GM12875 (cell line): ENCODE measurements at regions not wholly inside any gene's neighbourhood (a gene's known extent, or its start where the extent isn't known, plus 50 kb on each side); places are given as distances from the start of the nearest gene placed in this dataset.
"Not testable (repeated sequence)": the region's sequence is repeated elsewhere in the genome, so short reads cannot be mapped to it uniquely, and the experiment has no call there.

Experiments used
- H3K4me3 ChIP-seq: one replicate; pipeline ENCODE4 v1.5.1; 2011; ENCODE audit warnings: low read depth, low read length, control low read depth
- TF ChIP-seq, protein P1 (sequence below): IDR thresholded peaks from 2 replicates; pipeline ENCODE4 v1.5.1; 2011; ENCODE audit warnings: low read depth, mild to moderate bottlenecking, control low read depth, inconsistent platforms, low read length, moderate library complexity, borderline replicate concordance; ENCODE audit not compliant: insufficient read depth

DNA sequence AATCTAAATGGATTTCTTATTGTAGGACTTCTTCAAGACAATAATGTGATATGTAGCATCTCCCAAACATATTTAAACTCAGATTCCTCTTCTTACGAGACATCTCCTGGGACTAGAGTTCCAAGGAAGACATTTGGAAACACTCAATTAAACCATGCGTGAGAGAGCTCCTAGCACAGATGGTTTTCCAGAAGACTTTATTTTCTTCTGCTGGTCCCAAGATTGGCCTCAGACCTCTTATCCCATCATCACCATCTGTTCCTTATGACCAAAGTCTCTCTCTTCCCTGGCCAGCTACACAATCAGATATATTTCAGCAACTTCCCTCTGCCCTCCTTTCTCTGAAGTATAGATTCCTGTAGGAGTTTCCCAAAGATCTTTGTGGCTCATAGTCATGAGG lies 93.2 kb upstream of the JARID2 start:
- H3K4me3 ChIP-seq = no peak overlapping the region
- TF ChIP-seq, protein P1, sequence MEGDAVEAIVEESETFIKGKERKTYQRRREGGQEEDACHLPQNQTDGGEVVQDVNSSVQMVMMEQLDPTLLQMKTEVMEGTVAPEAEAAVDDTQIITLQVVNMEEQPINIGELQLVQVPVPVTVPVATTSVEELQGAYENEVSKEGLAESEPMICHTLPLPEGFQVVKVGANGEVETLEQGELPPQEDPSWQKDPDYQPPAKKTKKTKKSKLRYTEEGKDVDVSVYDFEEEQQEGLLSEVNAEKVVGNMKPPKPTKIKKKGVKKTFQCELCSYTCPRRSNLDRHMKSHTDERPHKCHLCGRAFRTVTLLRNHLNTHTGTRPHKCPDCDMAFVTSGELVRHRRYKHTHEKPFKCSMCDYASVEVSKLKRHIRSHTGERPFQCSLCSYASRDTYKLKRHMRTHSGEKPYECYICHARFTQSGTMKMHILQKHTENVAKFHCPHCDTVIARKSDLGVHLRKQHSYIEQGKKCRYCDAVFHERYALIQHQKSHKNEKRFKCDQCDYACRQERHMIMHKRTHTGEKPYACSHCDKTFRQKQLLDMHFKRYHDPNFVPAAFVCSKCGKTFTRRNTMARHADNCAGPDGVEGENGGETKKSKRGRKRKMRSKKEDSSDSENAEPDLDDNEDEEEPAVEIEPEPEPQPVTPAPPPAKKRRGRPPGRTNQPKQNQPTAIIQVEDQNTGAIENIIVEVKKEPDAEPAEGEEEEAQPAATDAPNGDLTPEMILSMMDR = no peak

DNA sequence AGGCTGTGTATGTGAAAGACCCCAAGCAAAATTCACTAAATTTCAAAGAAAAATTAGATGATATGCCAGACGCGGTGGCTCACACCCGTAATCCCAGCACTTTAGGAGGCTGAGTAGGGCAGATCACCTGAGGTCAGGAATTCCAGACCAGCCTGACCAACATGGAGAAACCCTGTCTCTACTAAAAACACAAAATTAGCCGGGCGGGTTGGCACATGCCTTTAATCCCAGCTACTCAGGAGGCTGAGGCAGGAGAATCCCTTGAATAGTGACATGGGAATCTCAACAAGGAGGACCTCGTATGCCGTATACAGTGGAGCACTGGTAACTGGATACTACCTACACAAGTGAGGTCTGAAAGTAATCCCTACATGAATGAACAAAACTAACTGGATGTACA lies 92.7 kb upstream of the JARID2 start:
- TF ChIP-seq, protein P1 = no peak
- no peak overlapping the region for H3K4me3 ChIP-seq

DNA sequence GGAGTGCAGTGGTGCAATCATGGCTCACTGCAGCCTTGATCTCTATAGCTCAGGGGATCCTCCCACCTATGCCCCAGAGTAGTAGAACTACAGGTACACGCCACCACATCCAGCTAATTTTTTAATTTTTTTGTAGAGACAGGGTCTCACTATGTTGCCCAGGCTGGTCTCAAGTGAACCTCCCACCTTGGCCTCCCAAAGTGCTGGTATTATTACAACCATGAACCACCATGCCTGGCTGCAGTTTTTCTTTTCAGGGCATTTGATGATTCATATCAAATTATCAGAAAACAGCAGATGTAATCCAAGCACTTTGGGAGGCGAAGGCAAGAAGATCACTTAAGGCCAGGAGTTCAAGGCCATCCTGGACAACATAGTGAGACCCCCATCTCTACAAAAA lies 88.4 kb upstream of the JARID2 start:
- H3K4me3 ChIP-seq = no peak overlapping the region
- TF ChIP-seq, protein P1 = no peak

DNA sequence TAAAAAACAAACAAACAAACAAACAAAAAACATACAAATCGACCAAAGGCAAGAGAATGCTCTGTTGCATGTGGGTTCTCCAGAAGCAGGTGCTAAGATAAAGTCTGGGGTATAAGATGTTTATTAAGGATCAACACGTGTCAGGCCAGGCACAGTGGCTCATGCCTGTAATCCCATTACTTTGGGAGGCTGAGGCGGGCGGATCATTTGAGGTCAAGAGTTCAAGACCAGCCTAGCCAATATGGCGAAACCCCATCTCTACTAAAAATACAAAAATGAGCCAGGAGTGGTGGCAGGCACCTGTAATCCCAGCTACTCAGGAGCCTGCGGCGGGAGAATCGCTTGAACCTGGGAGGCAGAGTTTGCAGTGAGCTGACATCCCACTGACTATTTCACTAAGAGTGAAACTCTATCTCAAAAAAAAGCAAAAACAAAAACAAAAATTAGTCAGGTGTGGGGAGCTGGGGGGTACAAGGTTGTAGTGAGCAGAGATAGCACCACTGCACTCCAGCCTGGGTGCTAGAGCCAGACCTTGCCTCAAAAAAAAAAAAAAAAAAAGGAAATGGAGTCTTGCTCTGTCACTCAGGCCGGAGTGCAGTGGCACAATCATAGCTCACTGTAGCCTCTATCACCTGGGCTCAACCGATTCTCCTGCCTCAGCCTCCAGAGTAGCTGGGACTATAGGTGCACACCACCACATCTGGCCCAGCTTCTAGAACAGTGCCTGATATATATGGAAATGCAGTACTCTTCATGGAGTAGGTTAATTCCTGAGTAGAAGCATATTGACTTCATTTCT lies 86.8 kb upstream of the JARID2 start:
- no peak overlapping the region for H3K4me3 ChIP-seq
- TF ChIP-seq, protein P1 = no peak

DNA sequence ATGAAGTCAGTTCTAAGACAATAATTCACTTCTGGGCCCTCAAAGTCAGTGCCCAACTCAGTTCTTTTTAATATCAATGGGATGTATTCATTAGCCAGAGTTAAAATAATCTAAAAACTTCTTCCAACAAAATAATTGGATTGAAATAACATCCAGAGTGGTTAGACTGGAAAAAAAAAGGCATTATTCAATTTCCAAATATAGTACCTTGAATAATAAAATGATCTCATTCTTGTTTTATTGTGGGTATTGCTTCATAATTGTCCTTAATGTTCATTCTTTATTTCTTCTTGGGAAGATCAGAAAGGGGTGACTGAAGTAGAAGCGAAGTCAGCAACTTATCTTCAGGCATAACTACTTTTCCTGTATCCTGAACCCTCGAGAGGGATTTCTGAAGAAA lies 85.1 kb upstream of the JARID2 start:
- TF ChIP-seq, protein P1 = no peak
- no peak overlapping the region for H3K4me3 ChIP-seq

DNA sequence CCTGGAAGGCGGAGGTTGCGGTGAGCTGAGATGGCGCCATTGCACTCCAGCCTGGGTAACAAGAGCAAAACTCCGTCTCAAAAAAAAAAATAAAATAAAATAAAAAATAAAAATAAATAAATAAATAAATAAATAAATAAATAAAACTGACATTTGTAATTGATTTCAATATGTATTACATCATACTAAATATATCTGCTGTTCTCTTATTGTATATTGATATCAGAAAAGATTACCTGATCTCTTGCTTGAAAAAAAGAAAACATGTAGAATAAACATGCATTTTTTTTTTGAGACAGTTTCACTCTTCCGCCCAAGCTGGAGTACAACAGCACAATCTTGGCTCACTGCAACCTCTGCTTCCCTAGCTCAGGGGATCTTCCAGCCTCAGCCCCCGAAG lies 81.0 kb upstream of the JARID2 start:
- not testable (repeated sequence) for H3K4me3 ChIP-seq

DNA sequence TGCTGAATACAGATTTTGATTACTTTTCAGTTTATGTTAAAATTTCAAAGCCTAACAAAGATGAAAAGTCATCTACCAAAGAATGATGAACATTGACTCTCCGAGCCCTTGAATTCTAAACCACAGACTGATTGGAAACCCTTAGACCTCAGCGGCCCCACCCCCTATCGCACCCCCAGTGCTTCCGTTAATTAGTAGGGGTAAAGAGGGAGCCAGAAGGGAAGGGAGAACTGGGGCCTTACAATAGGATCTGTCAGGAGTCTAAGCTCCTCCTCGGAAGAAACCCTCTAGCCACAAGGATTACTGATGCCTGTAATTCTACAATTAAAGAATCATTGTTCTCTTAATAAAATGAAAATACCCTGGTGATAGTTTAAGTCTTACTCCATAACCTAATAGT lies 79.7 kb upstream of the JARID2 start:
- TF ChIP-seq, protein P1 = no peak

More for the DNA sequence above, 79.7 kb upstream of the JARID2 start:
- H3K4me3 ChIP-seq = no peak overlapping the region
